SK-N-SH treated with all-trans-retinoic acid at 6 μM for 48 hours (cell line): ENCODE measurements at regions not wholly inside any gene's neighbourhood (a gene's known extent, or its start where the extent isn't known, plus 50 kb on each side); places are given as distances from the start of the nearest gene placed in this dataset.

Experiments used
- BACH2 ChIP-seq: fragments of 250-450 bp; sonication (Bioruptor Pico); IDR thresholded peaks from 2 replicates; pipeline ENCODE4 v1.9.0; 2021; ENCODE audit warnings: mild to moderate bottlenecking, borderline replicate concordance
- ISL1 ChIP-seq: fragments of 250-450 bp; sonication (Bioruptor Pico); IDR thresholded peaks from 2 replicates; pipeline ENCODE4 v2.1.2; 2022; ENCODE audit warnings: mild to moderate bottlenecking, moderate library complexity
- TOX ChIP-seq: fragments of 250-450 bp; sonication (Bioruptor Pico); IDR thresholded peaks from 2 replicates; pipeline ENCODE4 v1.8.0; 2021; ENCODE audit warnings: mild to moderate bottlenecking, moderate library complexity, borderline replicate concordance

GRCh38 chr2:126303113-126303512 lies 352.8 kb upstream of the GYPC start:
- TF ChIP-seq BACH2 (CRISPR knock-in tag): no peak
- no peak for TF ChIP-seq TOX (CRISPR knock-in tag)
- no peak for TF ChIP-seq ISL1
